ENCODE measurements at regions not wholly inside any gene's neighbourhood (a gene's known extent, or its start where the extent isn't known, plus 50 kb on each side); places are given as distances from the start of the nearest gene placed in this dataset.

GRCh38 chr18:6609666-6610264, 119.8 kb upstream of the ARHGAP28 start:
- no peak for DNase-seq (ENCODE audit: low spot score)

GRCh38 chr18:6610466-6610865, 119.0 kb upstream of the ARHGAP28 start:
- no peak for DNase-seq (ENCODE audit: low spot score)

GRCh38 chr18:6613581-6613980, 115.9 kb upstream of the ARHGAP28 start:
- no peak for DNase-seq (ENCODE audit: low spot score)

- no peak for DNase-seq (ENCODE audit: low spot score)
These were observed 114.6 kb upstream of the ARHGAP28 start for GRCh38 chr18:6614952-6615351.

- no peak for DNase-seq (ENCODE audit: low spot score)
These were observed 112.5 kb upstream of the ARHGAP28 start for GRCh38 chr18:6616981-6617380.

- no peak for DNase-seq (ENCODE audit: low spot score)
These were observed 108.1 kb upstream of the ARHGAP28 start for GRCh38 chr18:6621437-6621836.

- no peak for DNase-seq (ENCODE audit: low spot score)
These were observed 106.2 kb upstream of the ARHGAP28 start for GRCh38 chr18:6623278-6623677.

GRCh38 chr18:6624271-6624660, 105.2 kb upstream of the ARHGAP28 start:
- no peak for DNase-seq (ENCODE audit: low spot score)

GRCh38 chr18:6624661-6625311, 104.7 kb upstream of the ARHGAP28 start:
- no peak for DNase-seq (ENCODE audit: low spot score)

GRCh38 chr18:6625481-6625880, 104.0 kb upstream of the ARHGAP28 start:
- no peak for DNase-seq (ENCODE audit: low spot score)

- DNase-seq (ENCODE audit: low spot score) = no peak
These were observed 103.1 kb upstream of the ARHGAP28 start for GRCh38 chr18:6626457-6626856.

GRCh38 chr18:6627645-6628044, 101.9 kb upstream of the ARHGAP28 start:
- no peak for DNase-seq (ENCODE audit: low spot score)

- DNase-seq (ENCODE audit: low spot score) = no peak
These were observed 101.3 kb upstream of the ARHGAP28 start for GRCh38 chr18:6628187-6628586.

- no peak for DNase-seq (ENCODE audit: low spot score)
These were observed 99.8 kb upstream of the ARHGAP28 start for GRCh38 chr18:6629635-6630140.

GRCh38 chr18:6633310-6633709, 96.2 kb upstream of the ARHGAP28 start:
- DNase-seq (ENCODE audit: low spot score) = no peak

GRCh38 chr18:6636091-6636490, 93.4 kb upstream of the ARHGAP28 start:
- no peak for DNase-seq (ENCODE audit: low spot score)

- DNase-seq (ENCODE audit: low spot score) = no peak
These were observed 91.1 kb upstream of the ARHGAP28 start for GRCh38 chr18:6638447-6638846.

- no peak for DNase-seq (ENCODE audit: low spot score)
These were observed 90.2 kb upstream of the ARHGAP28 start for GRCh38 chr18:6639305-6639704.

GRCh38 chr18:6644836-6645627, 84.5 kb upstream of the ARHGAP28 start:
- DNase-seq (ENCODE audit: low spot score) = no peak

GRCh38 chr18:6646801-6647200, 82.7 kb upstream of the ARHGAP28 start:
- no peak for DNase-seq (ENCODE audit: low spot score)

GRCh38 chr18:6648581-6648980, 80.9 kb upstream of the ARHGAP28 start:
- DNase-seq (ENCODE audit: low spot score) = no peak

- no peak for DNase-seq (ENCODE audit: low spot score)
These were observed 79.9 kb upstream of the ARHGAP28 start for GRCh38 chr18:6649421-6650126.

GRCh38 chr18:6650127-6650507, 79.4 kb upstream of the ARHGAP28 start:
- DNase-seq (ENCODE audit: low spot score) = no peak

Measured in germinal center (tissue), 1 donor.